Activated CD8-positive, alpha-beta T cell treated with anti-CD3 and anti-CD28 coated beads, Interleukin-2, amount 10 ng/mL, durations not matched to agents 7 days and 5 days (primary cell): ENCODE measurements at regions not wholly inside any gene's neighbourhood (a gene's known extent, or its start where the extent isn't known, plus 50 kb on each side); places are given as distances from the start of the nearest gene placed in this dataset.
A peak's percentile ranks its signal among the peaks of the same experiment; 100 is the strongest.
"Not testable (repeated sequence)": the region's sequence is repeated elsewhere in the genome, so short reads cannot be mapped to it uniquely, and the experiment has no call there.

Experiments used
- ATAC-seq: fragments of 150-1000 bp; cut with Tn5 transposase; one replicate; pipeline ENCODE4 v1.10.0; 2021; ENCODE audit warnings: moderate library complexity
- CTCF ChIA-PET: fragments of 350-600 bp; sonication (Branson Sonifier 250); formaldehyde crosslinking; loops from one replicate; lab custom pipeline; 2021; ENCODE audit warnings: antibody characterized with exemption; lab: Charles Lee
- POLR2A ChIA-PET: fragments of 350-600 bp; sonication (Branson Sonifier 250); formaldehyde crosslinking; loops from one replicate; lab custom pipeline; 2021; ENCODE audit warnings: antibody characterized with exemption; lab: Charles Lee
- DNase-seq: peaks from one replicate; pipeline ENCODE4 v3.0.0-alpha.2; 2020
- H3K27ac Mint-ChIP-seq: one replicate; pipeline ENCODE4 v1.8.0; 2021; ENCODE audit warnings: mild to moderate bottlenecking, mixed read lengths
- H3K27me3 Mint-ChIP-seq: one replicate; pipeline ENCODE4 v1.8.0; 2021; ENCODE audit warnings: low read depth, mixed read lengths
- H3K36me3 Mint-ChIP-seq: one replicate; pipeline ENCODE4 v1.8.0; 2021; ENCODE audit warnings: low read depth, mixed read lengths
- H3K4me1 Mint-ChIP-seq: one replicate; pipeline ENCODE4 v1.8.0; 2021; ENCODE audit warnings: low read depth, mixed read lengths
- H3K4me3 Mint-ChIP-seq: one replicate; pipeline ENCODE4 v1.8.0; 2021; ENCODE audit warnings: mild to moderate bottlenecking, mixed read lengths
- H3K9me3 Mint-ChIP-seq: one replicate; pipeline ENCODE4 v1.8.0; 2022; ENCODE audit warnings: mixed read lengths; ENCODE audit not compliant: insufficient read depth

DNA sequence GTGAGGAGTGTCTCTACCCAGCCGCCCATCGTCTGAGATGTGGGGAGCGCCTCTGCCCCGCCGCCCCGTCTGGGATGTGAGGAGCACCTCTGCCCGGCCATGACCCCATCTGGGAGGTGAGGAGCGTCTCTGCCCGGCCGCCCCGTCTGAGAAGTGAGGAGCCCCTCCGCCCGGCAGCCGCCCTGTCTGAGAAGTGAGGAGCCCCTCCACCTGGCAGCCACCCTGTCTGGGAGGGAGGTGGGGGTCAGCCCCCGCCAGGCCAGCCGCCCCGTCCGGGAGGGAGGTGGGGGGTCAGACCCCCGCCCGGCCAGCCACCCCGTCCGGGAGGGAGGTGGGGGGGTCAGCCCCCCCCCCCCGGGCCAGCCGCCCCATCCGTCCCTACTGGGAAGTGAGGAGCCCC, 132.4 kb upstream of the TMEM168 start:
- H3K36me3 Mint-ChIP-seq, DNase-seq, H3K27ac Mint-ChIP-seq, H3K9me3 Mint-ChIP-seq, H3K4me1 Mint-ChIP-seq, ATAC-seq, CTCF ChIA-PET, H3K27me3 Mint-ChIP-seq, POLR2A ChIA-PET, H3K4me3 Mint-ChIP-seq: not testable (repeated sequence)

DNA sequence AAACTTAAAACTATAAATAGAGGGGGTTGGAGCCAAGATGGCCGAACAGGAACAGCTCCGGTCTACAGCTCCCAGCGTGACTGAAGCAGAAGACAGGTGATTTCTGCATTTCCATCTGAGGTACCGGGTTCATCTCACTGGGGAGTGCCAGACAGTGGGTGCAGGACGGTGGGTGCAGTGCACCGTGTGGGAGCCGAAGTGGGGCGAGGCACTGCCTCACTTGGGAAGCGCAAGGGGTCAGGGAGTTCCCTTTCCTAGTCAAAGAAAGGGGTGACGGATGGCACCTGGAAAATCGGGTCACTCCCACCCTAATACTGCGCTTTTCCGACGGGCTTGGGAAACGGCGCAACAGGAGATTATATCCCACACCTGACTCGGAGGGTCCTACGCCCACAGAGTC, 126.2 kb upstream of the TMEM168 start:
- H3K4me1 Mint-ChIP-seq, H3K9me3 Mint-ChIP-seq, H3K27me3 Mint-ChIP-seq, DNase-seq, CTCF ChIA-PET, H3K4me3 Mint-ChIP-seq, ATAC-seq, H3K27ac Mint-ChIP-seq, POLR2A ChIA-PET: not testable (repeated sequence)
- H3K36me3 Mint-ChIP-seq = peaks cover 15% of the 10 kb centered on the region

DNA sequence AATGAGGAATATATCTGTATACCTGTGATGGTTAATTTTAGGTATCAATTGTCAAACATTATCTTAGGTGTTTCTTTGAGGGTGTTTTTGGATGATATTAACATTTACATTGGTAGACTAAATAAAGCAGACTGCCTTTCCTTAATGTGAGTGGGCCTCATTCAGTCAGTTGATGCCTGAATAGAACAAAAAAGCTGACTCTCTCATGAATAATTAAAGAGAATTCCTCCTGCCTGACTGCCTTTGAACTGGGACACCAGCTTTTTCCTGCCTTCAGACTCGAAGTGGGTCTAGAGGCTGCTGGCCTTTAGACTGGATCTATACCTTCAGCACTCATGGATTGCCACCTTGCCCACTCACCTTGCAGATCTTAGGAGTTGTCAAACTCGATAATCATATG, 117.9 kb upstream of the TMEM168 start:
- no peak overlapping the region for H3K27ac Mint-ChIP-seq
- ChIA-PET CTCF (no interaction called here), POLR2A (no interaction called here)
- no peaks in the 10 kb centered on the region for H3K27me3 Mint-ChIP-seq
- H3K4me1 Mint-ChIP-seq = no peaks in the 10 kb centered on the region
- ATAC-seq (no peak), DNase-seq (no peak)
- no peak overlapping the region for H3K4me3 Mint-ChIP-seq
- H3K9me3 Mint-ChIP-seq = peaks cover 16% of the 10 kb centered on the region
- H3K36me3 Mint-ChIP-seq = peaks cover 37% of the 10 kb centered on the region

DNA sequence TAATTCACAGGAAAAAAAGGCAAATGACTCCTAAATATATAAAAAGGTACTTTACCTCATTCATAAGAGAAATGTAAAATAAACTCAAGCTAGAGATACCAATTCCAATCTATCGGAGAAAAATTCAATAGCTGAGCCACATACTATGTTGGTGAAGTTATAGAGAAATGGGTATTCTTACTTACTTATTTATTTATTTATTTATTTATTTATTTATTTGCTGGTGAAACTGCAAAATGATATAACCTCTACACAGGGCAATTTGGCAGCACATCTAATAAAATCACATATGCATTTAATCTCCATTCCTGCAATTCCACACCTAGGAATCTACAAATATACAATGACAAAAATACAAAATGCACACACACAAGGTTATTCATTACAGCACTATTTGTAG, 117.5 kb upstream of the TMEM168 start:
- Mint-ChIP-seq H3K36me3 (peaks cover 34% of the 10 kb centered on the region), H3K4me3 (no peak overlapping the region), H3K27me3 (no peaks in the 10 kb centered on the region), H3K4me1 (no peaks in the 10 kb centered on the region), H3K27ac (no peak overlapping the region), H3K9me3 (peaks cover 16% of the 10 kb centered on the region)
- no peak for ATAC-seq
- POLR2A ChIA-PET = no interaction called here
- CTCF ChIA-PET = no interaction called here
- DNase-seq = no peak

DNA sequence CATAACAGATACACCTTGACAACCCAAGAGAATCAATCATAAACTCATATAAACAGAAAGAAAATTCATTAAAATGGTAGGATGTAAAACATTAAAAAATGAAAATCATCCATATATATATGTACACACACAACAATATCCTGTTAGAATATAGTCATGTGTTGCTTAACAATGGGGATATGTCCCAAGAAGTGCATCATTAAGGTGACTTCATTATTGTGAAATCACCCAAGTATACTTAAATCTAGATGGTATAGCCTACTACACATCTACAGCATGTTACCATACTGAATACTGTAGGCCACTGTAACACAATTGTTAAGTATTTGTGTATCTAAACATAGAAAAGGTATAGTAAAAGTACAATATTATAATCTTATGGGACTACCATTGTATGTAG, 115.8 kb upstream of the TMEM168 start:
- H3K27me3 Mint-ChIP-seq = no peaks in the 10 kb centered on the region
- no peak overlapping the region for H3K4me3 Mint-ChIP-seq
- ChIA-PET POLR2A (no interaction called here), CTCF (interaction anchor here (1.7 kb wide), 1 partner anchor 356 kb away, joined by 4 read pairs; no protein-coding TSS in a partner anchor)
- peaks cover 27% of the 10 kb centered on the region for H3K36me3 Mint-ChIP-seq
- peaks cover 13% of the 10 kb centered on the region for H3K9me3 Mint-ChIP-seq
- no peaks in the 10 kb centered on the region for H3K4me1 Mint-ChIP-seq
- DNase-seq (no peak), ATAC-seq (no peak)
- H3K27ac Mint-ChIP-seq = no peak overlapping the region

DNA sequence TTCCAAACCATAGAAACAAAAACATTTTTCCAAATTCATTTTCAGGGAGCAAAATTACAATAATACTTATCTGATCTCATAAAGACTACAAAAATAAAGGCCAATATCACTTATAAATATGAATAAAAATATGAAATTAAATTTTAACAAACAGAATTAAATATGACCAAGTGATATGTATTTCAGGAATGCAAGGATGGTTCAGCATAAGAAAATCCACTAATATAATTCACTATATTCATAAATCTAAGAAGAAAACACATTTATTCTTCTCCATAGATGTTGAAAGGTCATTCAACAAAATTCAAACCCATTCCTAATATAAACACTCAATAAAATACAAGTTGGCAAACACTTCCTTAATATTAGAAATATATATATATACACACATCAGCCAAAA, 115.2 kb upstream of the TMEM168 start:
- H3K36me3 Mint-ChIP-seq = peaks cover 24% of the 10 kb centered on the region
- H3K4me3 Mint-ChIP-seq = no peak overlapping the region
- DNase-seq (no peak), ATAC-seq (no peak)
- no peaks in the 10 kb centered on the region for H3K27me3 Mint-ChIP-seq
- POLR2A ChIA-PET = no interaction called here
- H3K9me3 Mint-ChIP-seq = peaks cover 13% of the 10 kb centered on the region
- CTCF ChIA-PET = interaction anchor here (1.7 kb wide), 1 partner anchor 355 kb away, joined by 4 read pairs; no protein-coding TSS in a partner anchor
- H3K4me1 Mint-ChIP-seq = no peaks in the 10 kb centered on the region
- H3K27ac Mint-ChIP-seq = no peak overlapping the region

DNA sequence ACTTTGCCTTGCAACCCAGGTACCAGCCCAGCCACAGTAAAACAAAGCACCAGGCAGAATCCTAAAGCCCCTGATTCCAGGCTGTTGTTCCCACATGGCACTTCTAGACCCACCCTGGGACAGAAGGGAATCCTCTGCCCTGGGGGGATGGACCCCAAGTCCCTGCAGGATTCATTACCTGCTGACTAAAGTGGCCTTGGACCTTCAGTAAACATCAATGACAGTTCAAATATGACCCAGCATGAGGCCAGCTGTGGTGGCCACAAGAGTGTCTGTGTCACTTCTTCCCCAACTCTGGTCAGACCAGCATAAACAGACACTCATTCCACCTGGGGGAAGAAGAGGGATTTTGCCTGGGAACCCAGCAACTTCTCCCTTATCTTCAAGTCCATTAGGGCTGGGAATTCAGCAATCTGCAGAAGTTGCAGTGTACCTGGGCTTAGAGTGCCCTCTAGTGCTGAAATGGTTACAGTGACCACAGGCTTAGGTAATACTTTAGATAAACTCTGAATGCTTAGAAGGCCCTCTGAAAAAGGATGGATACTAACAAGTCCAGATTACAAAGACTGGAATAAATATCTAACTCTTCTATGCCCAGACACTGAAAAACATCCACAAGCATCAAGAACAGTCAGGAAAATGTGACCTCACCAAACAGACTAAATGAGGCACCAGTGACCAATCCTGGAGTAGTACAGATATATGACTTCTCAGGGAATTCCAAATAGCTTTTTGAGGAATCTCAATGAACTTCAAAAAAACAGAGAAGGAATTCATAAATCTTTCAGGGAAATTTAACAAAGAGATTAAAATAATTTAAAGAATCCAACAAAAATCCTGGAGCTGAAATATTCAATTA, 108.5 kb upstream of the TMEM168 start:
- POLR2A ChIA-PET = no interaction called here
- H3K27ac Mint-ChIP-seq = no peak overlapping the region
- ATAC-seq (peak; percentile 68), DNase-seq (peak; percentile 59)
- H3K9me3 Mint-ChIP-seq = no peaks in the 10 kb centered on the region
- no peaks in the 10 kb centered on the region for H3K27me3 Mint-ChIP-seq
- no peak overlapping the region for H3K4me3 Mint-ChIP-seq
- H3K36me3 Mint-ChIP-seq = peaks cover 3% of the 10 kb centered on the region
- CTCF ChIA-PET = interaction anchor here (0.6 to 3.2 kb wide), 6 partner anchors 35 to 523 kb away, joined by 3 to 17 read pairs (median 4); a partner anchor contains a TSS
- no peaks in the 10 kb centered on the region for H3K4me1 Mint-ChIP-seq

DNA sequence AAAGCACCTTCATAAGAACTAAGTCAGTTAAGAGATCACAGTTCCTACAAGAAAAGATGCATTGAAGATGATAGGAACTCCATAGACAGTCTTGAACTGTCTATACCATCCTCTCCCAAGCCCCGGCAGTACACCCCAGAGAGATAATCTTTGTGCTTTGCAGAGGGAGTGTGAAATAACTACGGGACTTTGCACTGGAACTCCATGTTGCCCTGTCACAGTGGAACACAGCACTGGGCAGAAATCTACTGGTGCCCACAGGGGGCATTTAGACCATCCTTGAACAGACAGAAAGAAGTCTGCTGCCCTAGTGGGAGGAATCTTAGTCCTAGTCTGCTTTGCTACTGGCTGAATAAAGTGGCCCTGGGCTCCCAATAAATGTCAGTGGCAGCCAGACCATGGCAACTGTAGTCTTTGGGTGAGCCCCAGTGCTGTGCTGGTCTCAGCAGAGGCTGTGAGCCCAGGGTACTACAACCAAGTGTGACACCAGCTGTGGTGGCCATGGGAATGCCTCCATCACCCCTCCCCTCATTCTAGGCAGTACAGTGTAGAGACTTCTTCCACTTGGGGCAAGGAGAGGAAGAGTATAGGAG, 107.7 kb upstream of the TMEM168 start:
- H3K4me3 Mint-ChIP-seq = no peak overlapping the region
- no peak overlapping the region for H3K27ac Mint-ChIP-seq
- ATAC-seq = no peak
- no peaks in the 10 kb centered on the region for H3K9me3 Mint-ChIP-seq
- DNase-seq = no peak
- H3K4me1 Mint-ChIP-seq = no peaks in the 10 kb centered on the region
- CTCF ChIA-PET = interaction anchor here (3.2 kb wide), 1 partner anchor 348 kb away, joined by 17 read pairs; no protein-coding TSS in a partner anchor
- H3K36me3 Mint-ChIP-seq = peaks cover 3% of the 10 kb centered on the region
- no peaks in the 10 kb centered on the region for H3K27me3 Mint-ChIP-seq
- POLR2A ChIA-PET = no interaction called here

DNA sequence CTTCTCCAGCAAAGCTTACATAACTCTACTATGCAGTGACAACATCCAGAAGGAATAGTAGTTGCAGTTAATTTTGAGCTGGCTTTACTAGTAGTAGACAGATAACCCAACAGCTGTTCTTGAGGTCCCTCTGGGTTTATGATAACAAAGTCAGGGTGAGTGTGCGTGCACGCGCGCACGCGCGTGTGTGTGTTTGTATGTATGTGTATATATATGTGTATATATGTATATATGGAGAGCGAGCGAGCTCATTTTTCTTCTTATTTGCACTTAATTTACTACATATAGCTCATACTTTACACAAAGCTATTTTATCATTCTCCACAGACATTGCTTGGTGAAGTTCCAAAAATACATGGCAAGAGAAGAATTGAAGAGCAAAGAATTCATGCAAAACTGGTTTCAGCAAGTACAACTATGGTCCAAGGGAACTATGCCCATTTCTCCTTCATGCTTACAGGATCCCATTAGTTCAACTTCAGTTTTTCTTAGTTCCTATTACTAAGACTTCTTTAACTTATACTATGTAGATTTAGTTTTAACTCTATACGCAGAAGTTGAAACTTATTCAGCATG, 105.9 kb upstream of the TMEM168 start:
- Mint-ChIP-seq H3K9me3 (no peaks in the 10 kb centered on the region), H3K4me3 (no peak overlapping the region), H3K36me3 (peaks cover 6% of the 10 kb centered on the region), H3K27ac (no peak overlapping the region), H3K4me1 (no peaks in the 10 kb centered on the region), H3K27me3 (no peaks in the 10 kb centered on the region)
- ChIA-PET CTCF (interaction anchor here (1.7 to 3.2 kb wide), 2 partner anchors 26 to 346 kb away, joined by 5 to 17 read pairs; no protein-coding TSS in a partner anchor), POLR2A (interaction anchor here (0.6 kb wide), 1 partner anchor 50 kb away, joined by 4 read pairs; no protein-coding TSS in a partner anchor)
- ATAC-seq = no peak
- no peak for DNase-seq

DNA sequence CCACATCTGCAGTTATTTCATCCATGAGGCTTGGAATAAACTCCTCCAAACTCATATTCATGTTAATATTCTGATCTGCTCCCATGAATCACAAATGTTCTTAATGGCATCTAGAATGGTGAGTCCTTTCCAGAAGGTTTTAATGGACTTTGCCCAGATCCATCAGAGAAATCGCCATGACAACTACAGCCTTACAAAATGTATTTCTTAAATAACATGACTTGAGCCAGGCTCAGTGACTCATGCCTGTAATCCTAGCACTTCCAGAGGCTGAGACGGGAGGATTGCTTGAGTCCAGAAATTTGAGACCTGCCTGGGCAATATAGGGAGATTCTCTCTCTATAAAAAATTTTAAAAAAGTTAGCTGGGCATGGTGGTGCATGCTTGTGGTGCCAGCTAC, 102.1 kb upstream of the TMEM168 start:
- H3K27ac Mint-ChIP-seq = no peak overlapping the region
- no peaks in the 10 kb centered on the region for H3K27me3 Mint-ChIP-seq
- H3K4me3 Mint-ChIP-seq = no peak overlapping the region
- H3K9me3 Mint-ChIP-seq = no peaks in the 10 kb centered on the region
- DNase-seq (no peak), ATAC-seq (no peak)
- no peaks in the 10 kb centered on the region for H3K4me1 Mint-ChIP-seq
- CTCF ChIA-PET = no interaction called here
- H3K36me3 Mint-ChIP-seq = peaks cover 12% of the 10 kb centered on the region
- POLR2A ChIA-PET = interaction anchor here (0.6 kb wide), 1 partner anchor 875 kb away, joined by 3 read pairs; no protein-coding TSS in a partner anchor

DNA sequence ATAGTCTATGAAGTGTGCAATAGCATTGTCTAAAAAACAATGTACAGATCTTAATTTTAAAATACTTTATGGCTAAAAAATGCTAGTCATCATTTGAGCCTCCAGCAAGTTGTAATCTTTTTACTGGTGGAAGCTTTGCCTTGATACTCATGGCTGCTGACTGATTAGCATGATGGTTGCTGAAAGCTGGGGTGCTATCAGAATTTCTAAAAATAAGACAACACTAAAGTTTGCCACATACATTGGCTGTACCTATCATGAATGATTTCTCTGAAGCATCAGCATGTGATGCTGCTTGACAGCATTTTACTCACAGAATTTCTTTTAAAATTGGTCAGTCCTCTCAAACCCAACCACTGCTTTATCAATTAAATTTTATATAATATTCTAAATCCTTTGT, 101.5 kb upstream of the TMEM168 start:
- POLR2A ChIA-PET = no interaction called here
- no peaks in the 10 kb centered on the region for H3K4me1 Mint-ChIP-seq
- no peak overlapping the region for H3K27ac Mint-ChIP-seq
- H3K27me3 Mint-ChIP-seq = no peaks in the 10 kb centered on the region
- H3K4me3 Mint-ChIP-seq = no peak overlapping the region
- ATAC-seq (no peak), DNase-seq (no peak)
- peaks cover 12% of the 10 kb centered on the region for H3K36me3 Mint-ChIP-seq
- no peaks in the 10 kb centered on the region for H3K9me3 Mint-ChIP-seq
- CTCF ChIA-PET = no interaction called here
